Endothelial cell of umbilical vein (primary cell): ENCODE measurements at regions not wholly inside any gene's neighbourhood (a gene's known extent, or its start where the extent isn't known, plus 50 kb on each side); places are given as distances from the start of the nearest gene placed in this dataset.

Experiments
- BruUV-seq: library from RNA; stranded (reverse); fragments of 400-500 nt; replicated peaks from 2 replicates; lab custom pipeline; 2021; lab: Mats Ljungman, UMichigan
- CTCF ChIA-PET: fragments of 300-600, 350-600 bp; sonication (Branson Sonifier 250); formaldehyde crosslinking; loops from one replicate; lab custom pipeline; 2021; ENCODE audit warnings: antibody characterized with exemption, inconsistent platforms; lab: Charles Lee
- POLR2A ChIA-PET: fragments of 300-600, 350-600 bp; sonication (Branson Sonifier 250); formaldehyde crosslinking; loops from one replicate; lab custom pipeline; 2021; ENCODE audit warnings: antibody characterized with exemption, inconsistent platforms; lab: Charles Lee
- DNase-seq: peaks from one replicate; pipeline ENCODE4 v3.0.0-alpha.2; 2011; ENCODE audit warnings: low read depth, low spot score
- FAIRE-seq: peaks from 2 replicates; lab custom pipeline; 2011; peaks lifted over from hg19 to GRCh38; lab: Jason Lieb, UNC
- H2AFZ ChIP-seq: 2 replicates; pipeline ENCODE4 v1.6.0; 2012; ENCODE audit warnings: low read depth, low read length, control low read depth, inconsistent platforms
- H3K27ac ChIP-seq: 2 replicates; pipeline ENCODE4 v1.5.1; 2011; ENCODE audit warnings: low read depth, mild to moderate bottlenecking, control low read depth, low read length, moderate library complexity; ENCODE audit not compliant: insufficient read depth
- H3K27me3 ChIP-seq, 2 experiments: 2 replicates each; pipeline versions ENCODE4 v1.6.0 to v1.6.1; 2011; ENCODE audit warnings: low read length in 2 of 2, mixed read lengths in 1 of 2; ENCODE audit not compliant: control insufficient read depth in 2 of 2, insufficient read depth in 2 of 2
- H3K36me3 ChIP-seq, 2 experiments: 2 replicates in 1 of 2; 3 replicates in 1 of 2; pipeline ENCODE4 v1.5.1; 2011; ENCODE audit warnings: low read length in 2 of 2, mild to moderate bottlenecking in 1 of 2, moderate library complexity in 1 of 2; ENCODE audit not compliant: control insufficient read depth in 2 of 2, insufficient read depth in 2 of 2; ENCODE audit errors: extremely low read depth in 1 of 2
- H3K4me1 ChIP-seq: 3 replicates; pipeline ENCODE4 v1.5.1; 2011; ENCODE audit warnings: mild to moderate bottlenecking, low read length; ENCODE audit not compliant: control insufficient read depth, insufficient read depth; ENCODE audit errors: extremely low read depth
- H3K4me2 ChIP-seq: 2 replicates; pipeline ENCODE4 v1.6.1; 2011; ENCODE audit warnings: low read length, control low read depth, mixed read lengths; ENCODE audit not compliant: insufficient read depth
- H3K4me3 ChIP-seq, 3 experiments: fragments of 200-600 bp in 1 of 3; sonication (generic), shearing (Covaris generic) in 1 of 3; replicated peaks in 1 of 3; 2 replicates each; pipeline ENCODE4 v1.5.1; 2011 to 2016; ENCODE audit warnings: control low read depth in 3 of 3, low read length in 3 of 3, mild to moderate bottlenecking in 2 of 3, inconsistent platforms in 1 of 3, low read depth in 1 of 3, moderate library complexity in 1 of 3; ENCODE audit not compliant: insufficient read depth in 1 of 3
- H3K79me2 ChIP-seq: 2 replicates; pipeline ENCODE4 v1.6.0; 2012; ENCODE audit warnings: low read length, inconsistent platforms; ENCODE audit not compliant: control insufficient read depth, insufficient read depth
- H3K9ac ChIP-seq: replicated peaks from 2 replicates; pipeline ENCODE3; 2011; ENCODE audit warnings: low read length, control low read depth; ENCODE audit not compliant: insufficient read depth; ENCODE audit errors: extremely low read depth
- H3K9me1 ChIP-seq: replicated peaks from 3 replicates; pipeline ENCODE4 v1.6.0; 2011; ENCODE audit warnings: mild to moderate bottlenecking, low read length; ENCODE audit not compliant: control insufficient read depth, insufficient read depth; ENCODE audit errors: extremely low read depth
- H3K9me3 ChIP-seq: replicated peaks from 2 replicates; pipeline ENCODE4 v1.5.1; 2012; ENCODE audit warnings: low read length, inconsistent platforms; ENCODE audit not compliant: control insufficient read depth, insufficient read depth
- H4K20me1 ChIP-seq: replicated peaks from 2 replicates; pipeline ENCODE3; 2011; ENCODE audit warnings: mild to moderate bottlenecking, low read length; ENCODE audit not compliant: control insufficient read depth, insufficient read depth; ENCODE audit errors: extremely low read depth
- CTCF ChIP-seq, 2 donors: IDR thresholded peaks; 1 replicate in 1 of 2; 2 replicates in 1 of 2; pipeline ENCODE4 v1.5.1; 2011; ENCODE audit warnings: low read length in 2 of 2, mild to moderate bottlenecking in 2 of 2, moderate library complexity in 2 of 2, control low read depth in 1 of 2, inconsistent platforms in 1 of 2, low read depth in 1 of 2; ENCODE audit not compliant: insufficient read depth in 1 of 2; ENCODE audit errors: extremely low read depth in 1 of 2
- EZH2 ChIP-seq: IDR thresholded peaks from 2 replicates; pipeline ENCODE4 v1.6.1; 2012; ENCODE audit warnings: borderline replicate concordance, low read depth, mild to moderate bottlenecking, moderate library complexity, low read length, inconsistent platforms; ENCODE audit not compliant: severe bottlenecking
- FOS ChIP-seq: IDR thresholded peaks from 2 replicates; pipeline ENCODE4 v1.6.1; 2011; ENCODE audit warnings: mild to moderate bottlenecking, low read length, moderate library complexity, borderline replicate concordance; ENCODE audit not compliant: insufficient read depth
- JUN ChIP-seq: IDR thresholded peaks from 2 replicates; pipeline ENCODE4 v1.6.1; 2011; ENCODE audit warnings: borderline replicate concordance, low read depth; ENCODE audit not compliant: insufficient read length, insufficient read depth
- MAX ChIP-seq: IDR thresholded peaks from 2 replicates; pipeline ENCODE4 v1.6.1; 2011; ENCODE audit not compliant: insufficient read depth, insufficient read length
- MYC ChIP-seq: IDR thresholded peaks from one replicate; pipeline ENCODE4 v1.6.1; 2011; ENCODE audit warnings: mild to moderate bottlenecking, low read depth, low read length
- POLR2A ChIP-seq: IDR thresholded peaks from 2 replicates; pipeline ENCODE4 v1.6.1; 2012; ENCODE audit warnings: low read depth, mild to moderate bottlenecking, control low read depth, low read length
- POLR2AphosphoS5 ChIP-seq: IDR thresholded peaks from 2 replicates; pipeline ENCODE4 v1.6.1; 2012; ENCODE audit warnings: low read depth, mild to moderate bottlenecking, control low read depth, low read length, moderate library complexity; ENCODE audit not compliant: insufficient read depth
- dilution Hi-C: fragments of 300-500 bp; cut with MboI; formaldehyde crosslinking; loops from one replicate; pipeline ENCODE4 v1.15.0; 2019; ENCODE audit warnings: low sequenced_read_pairs; ENCODE audit not compliant: extremely low pct_ligation_motif_present
- intact Hi-C: fragments of 100-400 bp; cut with micrococcal nuclease; formaldehyde crosslinking; loops from one replicate; pipeline ENCODE4 v1.10.0; 2022

- H3K27me3 ChIP-seq, result no peaks in the 10 kb centered on the region
- H3K4me3 ChIP-seq, result no peak overlapping the region
- CTCF ChIA-PET, result no interaction called here
- TF ChIP-seq POLR2AphosphoS5 (no peak), MYC (no peak), FOS (no peak), JUN (no peak), CTCF (IDR thresholded peaks at IDR 0.05; ENCODE audit: extremely low read depth in 1 of 2, insufficient read depth in 1 of 2, low read depth in 1 of 2, low read length in 2 of 2) (no peak)
- no peaks in the 10 kb centered on the region for H3K9me1 ChIP-seq
- intact Hi-C loops, result no loop called here
- no peak overlapping the region for H3K27ac ChIP-seq
- H3K9me3 ChIP-seq, result no peaks in the 10 kb centered on the region
- POLR2A ChIA-PET, result no interaction called here
- H2AFZ ChIP-seq, result no peak overlapping the region
- DNase-seq (no peak), FAIRE-seq (no peak)
- H3K4me2 ChIP-seq, result no peak overlapping the region
- H3K79me2 ChIP-seq, result no peaks in the 10 kb centered on the region
- dilution Hi-C loops, result no loop called here
- BruUV-seq, result no TSS peak
- no peak overlapping the region for H3K9ac ChIP-seq
- no peaks in the 10 kb centered on the region for H4K20me1 ChIP-seq
- no peaks in the 10 kb centered on the region for H3K36me3 ChIP-seq
- no peaks in the 10 kb centered on the region for H3K4me1 ChIP-seq
Observed at GRCh38 chr11:105332171-105332570, 192.6 kb upstream of the CARD18 start.

GRCh38 chr11:105328061-105328460 is 188.5 kb upstream of the CARD18 start:
- Histone ChIP-seq H3K27me3 (no peaks in the 10 kb centered on the region), H4K20me1 (no peaks in the 10 kb centered on the region), H3K9me3 (no peaks in the 10 kb centered on the region), H3K4me1 (no peaks in the 10 kb centered on the region), H3K27ac (no peak overlapping the region), H3K9ac (no peak overlapping the region), H3K9me1 (no peaks in the 10 kb centered on the region), H3K79me2 (no peaks in the 10 kb centered on the region), H3K36me3 (no peaks in the 10 kb centered on the region), H2AFZ (no peak overlapping the region), H3K4me3 (no peak overlapping the region), H3K4me2 (no peak overlapping the region)
- ChIA-PET POLR2A (interaction anchor here (0.7 kb wide), 1 partner anchor 464 kb away, joined by 7 read pairs; no protein-coding TSS in a partner anchor), CTCF (interaction anchor here (0.8 to 1.3 kb wide), 2 partner anchors 13 to 32 kb away, joined by 3 to 4 read pairs; no protein-coding TSS in a partner anchor)
- DNase-seq (no peak), FAIRE-seq (no peak)
- TF ChIP-seq MYC (no peak), MAX (no peak), FOS (no peak), POLR2A (no peak), JUN (no peak), EZH2 (no peak), CTCF (IDR thresholded peaks at IDR 0.05; ENCODE audit: extremely low read depth in 1 of 2, insufficient read depth in 1 of 2, low read depth in 1 of 2, low read length in 2 of 2) (no peak)
- dilution Hi-C loops, result no loop called here
- BruUV-seq, result no TSS peak
- intact Hi-C loops, result no loop called here
